DND-41 (cell line): ENCODE measurements at regions not wholly inside any gene's neighbourhood (a gene's known extent, or its start where the extent isn't known, plus 50 kb on each side); places are given as distances from the start of the nearest gene placed in this dataset.

Source experiments
- ATAC-seq: fragments of 200-7000 bp; cut with Tn5 transposase; 3 replicates; pipeline ENCODE4 v1.9.1; 2021; ENCODE audit warnings: low read depth; ENCODE audit not compliant: insufficient read depth
- DNase-seq: peaks from one replicate; pipeline ENCODE4 v3.0.0-alpha.2; 2020
- H2AFZ ChIP-seq: 2 replicates; pipeline ENCODE4 v1.6.0; 2012; ENCODE audit warnings: low read depth, low read length
- H3K27ac ChIP-seq: 2 replicates; pipeline ENCODE4 v1.5.1; 2012; ENCODE audit warnings: low read length, inconsistent platforms
- H3K27me3 ChIP-seq: fragments of 200-600 bp; sonication (generic); 2 replicates; pipeline ENCODE4 v1.6.0; 2012; ENCODE audit warnings: low read length, mild to moderate bottlenecking, inconsistent platforms; ENCODE audit not compliant: insufficient read depth, poor library complexity
- H3K36me3 ChIP-seq: 2 replicates; pipeline ENCODE4 v1.5.1; 2012; ENCODE audit warnings: low read length, inconsistent platforms; ENCODE audit not compliant: insufficient read depth
- H3K4me1 ChIP-seq: 2 replicates; pipeline ENCODE4 v1.5.1; 2012; ENCODE audit warnings: mild to moderate bottlenecking, low read length; ENCODE audit not compliant: insufficient read depth
- H3K4me2 ChIP-seq: 2 replicates; pipeline ENCODE4 v1.6.0; 2012; ENCODE audit warnings: mild to moderate bottlenecking, moderate library complexity, low read length, inconsistent platforms; ENCODE audit not compliant: insufficient read depth
- H3K4me3 ChIP-seq, 2 experiments: fragments of 200-600 bp in 1 of 2; shearing (Covaris generic) in 1 of 2; 2 replicates each; pipeline ENCODE4 v1.5.1; 2012 to 2016; ENCODE audit warnings: inconsistent platforms in 2 of 2, low read length in 2 of 2, mild to moderate bottlenecking in 2 of 2, low read depth in 1 of 2, moderate library complexity in 1 of 2
- H3K79me2 ChIP-seq: 2 replicates; pipeline ENCODE4 v1.6.0; 2012; ENCODE audit warnings: low read length, inconsistent platforms; ENCODE audit not compliant: insufficient read depth
- H3K9ac ChIP-seq: 2 replicates; pipeline ENCODE4 v1.6.0; 2012; ENCODE audit warnings: low read depth, mild to moderate bottlenecking, inconsistent platforms, low read length, moderate library complexity
- H3K9me3 ChIP-seq: 2 replicates; pipeline ENCODE4 v1.5.1; 2012; ENCODE audit warnings: low read length, moderate library complexity, mild to moderate bottlenecking, inconsistent platforms; ENCODE audit not compliant: insufficient read depth, severe bottlenecking
- H4K20me1 ChIP-seq: 2 replicates; pipeline ENCODE4 v1.6.0; 2012; ENCODE audit warnings: low read length; ENCODE audit not compliant: insufficient read depth
- EZH2 ChIP-seq: IDR thresholded peaks from 3 replicates; pipeline ENCODE4 v1.6.1; 2012; ENCODE audit warnings: borderline replicate concordance, low read depth, mild to moderate bottlenecking, moderate library complexity, low read length, inconsistent platforms; ENCODE audit not compliant: severe bottlenecking
- TF ChIP-seq, protein P1 (sequence below): IDR thresholded peaks from 2 replicates; pipeline ENCODE4 v1.5.1; 2012; ENCODE audit warnings: borderline replicate concordance, low read length, moderate library complexity, mild to moderate bottlenecking; ENCODE audit not compliant: poor library complexity, severe bottlenecking; ENCODE audit errors: extremely low read depth

DNA sequence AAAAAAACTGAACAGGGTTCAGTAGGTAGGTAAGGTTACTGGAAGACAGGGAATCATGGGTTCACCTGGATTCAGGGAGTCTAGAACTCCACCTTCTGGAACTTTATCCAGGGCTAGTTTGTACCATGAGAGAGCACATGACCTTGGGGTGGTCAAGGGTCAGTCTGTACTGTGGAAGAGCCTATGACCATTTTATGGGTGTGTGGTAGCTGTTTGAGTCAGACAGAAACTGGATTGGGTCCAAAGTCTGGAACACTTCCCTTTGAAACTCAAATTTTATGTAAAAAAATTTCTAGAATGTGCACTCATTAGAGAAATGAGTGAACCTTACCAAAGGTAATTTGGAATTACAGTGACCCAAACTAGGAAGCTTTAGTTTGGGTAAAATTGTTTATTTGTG lies 486.0 kb upstream of the AGTR1 start:
- Histone ChIP-seq H3K27me3 (no peaks in the 10 kb centered on the region), H2AFZ (no peak overlapping the region), H3K4me1 (no peaks in the 10 kb centered on the region), H3K4me3 (no peak overlapping the region), H3K9ac (no peak overlapping the region), H3K36me3 (no peaks in the 10 kb centered on the region), H3K9me3 (no peaks in the 10 kb centered on the region), H3K4me2 (no peak overlapping the region), H3K79me2 (no peaks in the 10 kb centered on the region), H4K20me1 (no peaks in the 10 kb centered on the region), H3K27ac (no peak overlapping the region)
- DNase-seq (no peak), ATAC-seq (no peak)
- TF ChIP-seq EZH2: no peak
- TF ChIP-seq, protein P1, sequence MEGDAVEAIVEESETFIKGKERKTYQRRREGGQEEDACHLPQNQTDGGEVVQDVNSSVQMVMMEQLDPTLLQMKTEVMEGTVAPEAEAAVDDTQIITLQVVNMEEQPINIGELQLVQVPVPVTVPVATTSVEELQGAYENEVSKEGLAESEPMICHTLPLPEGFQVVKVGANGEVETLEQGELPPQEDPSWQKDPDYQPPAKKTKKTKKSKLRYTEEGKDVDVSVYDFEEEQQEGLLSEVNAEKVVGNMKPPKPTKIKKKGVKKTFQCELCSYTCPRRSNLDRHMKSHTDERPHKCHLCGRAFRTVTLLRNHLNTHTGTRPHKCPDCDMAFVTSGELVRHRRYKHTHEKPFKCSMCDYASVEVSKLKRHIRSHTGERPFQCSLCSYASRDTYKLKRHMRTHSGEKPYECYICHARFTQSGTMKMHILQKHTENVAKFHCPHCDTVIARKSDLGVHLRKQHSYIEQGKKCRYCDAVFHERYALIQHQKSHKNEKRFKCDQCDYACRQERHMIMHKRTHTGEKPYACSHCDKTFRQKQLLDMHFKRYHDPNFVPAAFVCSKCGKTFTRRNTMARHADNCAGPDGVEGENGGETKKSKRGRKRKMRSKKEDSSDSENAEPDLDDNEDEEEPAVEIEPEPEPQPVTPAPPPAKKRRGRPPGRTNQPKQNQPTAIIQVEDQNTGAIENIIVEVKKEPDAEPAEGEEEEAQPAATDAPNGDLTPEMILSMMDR: no peak

DNA sequence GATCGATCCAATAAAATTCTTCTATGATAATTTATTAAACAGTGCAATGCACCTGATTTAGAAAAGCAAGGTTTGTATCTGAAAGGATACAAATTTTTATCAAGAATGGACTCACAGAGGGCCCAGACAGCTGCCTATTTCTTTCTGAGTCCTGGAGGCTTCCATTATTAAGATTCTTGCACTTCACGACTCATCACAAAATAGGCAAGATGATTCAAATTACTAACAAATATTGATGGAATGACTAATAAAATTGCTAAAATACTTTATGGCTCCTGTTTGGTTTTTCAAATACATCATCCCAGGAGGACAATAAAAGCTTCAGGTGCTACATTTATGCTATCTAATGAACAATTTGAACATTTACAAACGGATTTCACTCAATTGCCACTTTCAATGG lies 483.0 kb upstream of the AGTR1 start:
- H3K4me1 ChIP-seq: no peaks in the 10 kb centered on the region
- H3K4me2 ChIP-seq: no peak overlapping the region
- no peaks in the 10 kb centered on the region for H3K79me2 ChIP-seq
- no peaks in the 10 kb centered on the region for H3K27me3 ChIP-seq
- no peak for ATAC-seq
- no peak for TF ChIP-seq EZH2
- TF ChIP-seq, protein P1: no peak
- DNase-seq: no peak
- no peaks in the 10 kb centered on the region for H3K36me3 ChIP-seq
- H3K9me3 ChIP-seq: no peaks in the 10 kb centered on the region
- no peak overlapping the region for H3K9ac ChIP-seq
- H3K27ac ChIP-seq: no peak overlapping the region
- H4K20me1 ChIP-seq: no peaks in the 10 kb centered on the region
- H3K4me3 ChIP-seq: no peak overlapping the region
- H2AFZ ChIP-seq: no peak overlapping the region

GRCh38 chr3:148217317-148217716 lies 480.4 kb upstream of the AGTR1 start:
- no peak for ATAC-seq

More at GRCh38 chr3:148217317-148217716, 480.4 kb upstream of the AGTR1 start:
- no peak for DNase-seq
- Histone ChIP-seq H3K9ac (no peak overlapping the region), H3K4me3 (no peak overlapping the region), H2AFZ (no peak overlapping the region), H3K79me2 (no peaks in the 10 kb centered on the region), H3K27ac (no peak overlapping the region), H3K4me2 (no peak overlapping the region), H3K4me1 (no peaks in the 10 kb centered on the region), H3K36me3 (no peaks in the 10 kb centered on the region), H4K20me1 (no peaks in the 10 kb centered on the region), H3K9me3 (no peaks in the 10 kb centered on the region), H3K27me3 (no peaks in the 10 kb centered on the region)
- TF ChIP-seq, protein P1: no peak
- TF ChIP-seq EZH2: no peak
